GM23248 (cell line): ENCODE measurements at regions not wholly inside any gene's neighbourhood (a gene's known extent, or its start where the extent isn't known, plus 50 kb on each side); places are given as distances from the start of the nearest gene placed in this dataset.

ENCODE experiments used
- EZH2 ChIP-seq: fragments of 200-600 bp; sonication (generic); IDR thresholded peaks from 2 replicates; pipeline ENCODE4 v1.6.1; 2018; ENCODE audit warnings: antibody characterized with exemption, mild to moderate bottlenecking; ENCODE audit not compliant: insufficient read depth, poor library complexity, severe bottlenecking
- EZH2phosphoT487 ChIP-seq: fragments of 200-600 bp; sonication (generic); IDR thresholded peaks from 2 replicates; pipeline ENCODE4 v1.6.1; 2018; ENCODE audit warnings: antibody characterized with exemption, moderate library complexity, mild to moderate bottlenecking, low read depth; ENCODE audit not compliant: insufficient read depth

DNA sequence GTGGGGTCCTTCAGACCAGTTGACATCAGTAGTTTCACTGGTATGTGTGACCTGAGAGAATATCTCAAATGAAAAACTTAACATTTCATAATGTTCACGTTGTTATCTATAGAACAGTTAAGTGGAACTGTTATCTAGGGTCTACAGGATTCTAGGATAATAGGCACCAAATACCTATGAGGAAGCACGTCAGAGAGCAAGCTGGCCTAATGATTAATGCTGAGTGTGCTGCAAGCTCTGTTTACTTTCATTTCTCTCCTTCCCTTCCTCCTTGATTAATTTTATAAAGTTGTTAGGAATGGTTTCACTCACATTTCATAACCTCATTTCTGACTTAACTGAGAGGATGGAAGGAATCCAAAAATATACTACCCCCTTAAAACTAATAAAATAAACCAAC lies 362.5 kb upstream of the ZNF717 start:
- no peak for TF ChIP-seq EZH2
- no peak for TF ChIP-seq EZH2phosphoT487
